CD8-positive, alpha-beta memory T cell (primary cell): ENCODE measurements at regions not wholly inside any gene's neighbourhood (a gene's known extent, or its start where the extent isn't known, plus 50 kb on each side); places are given as distances from the start of the nearest gene placed in this dataset.

Experiments used
- CTCF ChIA-PET: fragments of 350-600 bp; sonication (Branson Sonifier 250); formaldehyde crosslinking; loops from one replicate; lab custom pipeline; 2021; ENCODE audit warnings: antibody characterized with exemption; lab: Charles Lee
- POLR2A ChIA-PET: fragments of 350-600 bp; sonication (Branson Sonifier 250); formaldehyde crosslinking; loops from one replicate; lab custom pipeline; 2021; ENCODE audit warnings: antibody characterized with exemption; lab: Charles Lee
- DNase-seq, 5 donors: peaks; one replicate each; pipeline versions ENCODE4 v3.0.0 to v3.0.0-alpha.2; 2020 to 2022; ENCODE audit warnings: mixed read lengths in 1 of 5
- H3K27ac ChIP-seq: one replicate; pipeline ENCODE4 v1.7.0; 2013; ENCODE audit warnings: low read depth, mild to moderate bottlenecking, low read length, moderate library complexity
- H3K27me3 ChIP-seq: 2 replicates; pipeline ENCODE4 v1.7.0; 2013; ENCODE audit warnings: low read length, mild to moderate bottlenecking; ENCODE audit not compliant: insufficient read depth, poor library complexity, severe bottlenecking
- H3K36me3 ChIP-seq: 2 replicates; pipeline ENCODE4 v1.7.0; 2013; ENCODE audit warnings: mild to moderate bottlenecking, low read length, moderate library complexity; ENCODE audit not compliant: insufficient read depth
- H3K4me1 ChIP-seq: 2 replicates; pipeline ENCODE4 v1.7.0; 2013; ENCODE audit warnings: mild to moderate bottlenecking, low read length, moderate library complexity; ENCODE audit not compliant: insufficient read depth
- H3K4me3 ChIP-seq: 2 replicates; pipeline ENCODE4 v1.7.0; 2013; ENCODE audit warnings: mild to moderate bottlenecking, low read length
- H3K9me3 ChIP-seq: 2 replicates; pipeline ENCODE4 v1.7.0; 2013; ENCODE audit warnings: mild to moderate bottlenecking, low read length
- H3K27ac Mint-ChIP-seq, 8 donors: one replicate each; pipeline ENCODE4 v1.8.0; 2020 to 2021; ENCODE audit warnings: mixed read lengths in 8 of 8, mild to moderate bottlenecking in 6 of 8, inconsistent platforms in 3 of 8, moderate library complexity in 3 of 8
- H3K27me3 Mint-ChIP-seq, 2 donors: one replicate each; pipeline ENCODE4 v1.8.0; 2020 to 2021; ENCODE audit warnings: mixed read lengths in 2 of 2, mild to moderate bottlenecking in 1 of 2, moderate library complexity in 1 of 2
- H3K36me3 Mint-ChIP-seq, 3 donors: one replicate each; pipeline ENCODE4 v1.8.0; 2020 to 2021; ENCODE audit warnings: mixed read lengths in 3 of 3, inconsistent platforms in 1 of 3, mild to moderate bottlenecking in 1 of 3
- H3K4me1 Mint-ChIP-seq, 3 donors: one replicate each; pipeline ENCODE4 v1.8.0; 2020 to 2021; ENCODE audit warnings: mixed read lengths in 3 of 3, inconsistent platforms in 1 of 3, mild to moderate bottlenecking in 1 of 3
- H3K4me3 Mint-ChIP-seq, 7 donors: one replicate each; pipeline ENCODE4 v1.8.0; 2020 to 2021; ENCODE audit warnings: mixed read lengths in 7 of 7, mild to moderate bottlenecking in 6 of 7, moderate library complexity in 4 of 7, inconsistent platforms in 2 of 7
- H3K9me3 Mint-ChIP-seq, 5 donors: one replicate each; pipeline ENCODE4 v1.8.0; 2020 to 2022; ENCODE audit warnings: mixed read lengths in 5 of 5, mild to moderate bottlenecking in 3 of 5, moderate library complexity in 2 of 5, inconsistent platforms in 1 of 5

GRCh38 chr22:26784772-26785171, 127.4 kb downstream of the MIAT start:
- no peaks in the 10 kb centered on the region for H3K9me3 ChIP-seq
- H3K4me1 ChIP-seq = no peaks in the 10 kb centered on the region
- Mint-ChIP-seq H3K27me3 (no peaks in the 10 kb centered on the region), H3K9me3 (no peaks in the 10 kb centered on the region), H3K4me3 (no peak overlapping the region), H3K27ac (peak overlapping the region in 1 of 8 donors; percentile 25), H3K4me1 (peaks cover 0 to 6% (median 4%) of the 10 kb centered on the region in 3 donors), H3K36me3 (peaks cover 22 to 87% (median 35%) of the 10 kb centered on the region in 3 donors)
- ChIA-PET POLR2A (no interaction called here), CTCF (no interaction called here)
- H3K27me3 ChIP-seq = no peaks in the 10 kb centered on the region
- H3K27ac ChIP-seq = no peak overlapping the region
- peaks cover 12% of the 10 kb centered on the region for H3K36me3 ChIP-seq
- no peak overlapping the region for H3K4me3 ChIP-seq
- DNase-seq = no peak

GRCh38 chr22:26785932-26786331, 128.5 kb downstream of the MIAT start:
- Histone ChIP-seq H3K27me3 (no peaks in the 10 kb centered on the region), H3K4me1 (no peaks in the 10 kb centered on the region), H3K9me3 (no peaks in the 10 kb centered on the region), H3K36me3 (peaks cover 12% of the 10 kb centered on the region), H3K4me3 (no peak overlapping the region), H3K27ac (no peak overlapping the region)
- Mint-ChIP-seq H3K4me3 (no peak overlapping the region), H3K4me1 (peaks cover 0 to 6% (median 4%) of the 10 kb centered on the region in 3 donors), H3K27me3 (peaks cover 0 to 2% of the 10 kb centered on the region in 2 donors), H3K27ac (peak overlapping the region in 1 of 8 donors; percentile 19), H3K36me3 (peaks cover 26 to 89% (median 35%) of the 10 kb centered on the region in 3 donors), H3K9me3 (no peaks in the 10 kb centered on the region)
- CTCF ChIA-PET = no interaction called here
- no peak for DNase-seq
- POLR2A ChIA-PET = no interaction called here

GRCh38 chr22:26786398-26786797, 129.0 kb downstream of the MIAT start:
- Histone ChIP-seq H3K4me1 (no peaks in the 10 kb centered on the region), H3K27me3 (no peaks in the 10 kb centered on the region), H3K4me3 (no peak overlapping the region), H3K36me3 (peaks cover 13% of the 10 kb centered on the region), H3K9me3 (no peaks in the 10 kb centered on the region), H3K27ac (no peak overlapping the region)
- no peaks in the 10 kb centered on the region for H3K9me3 Mint-ChIP-seq
- no peak for DNase-seq
- CTCF ChIA-PET = no interaction called here
- H3K4me1 Mint-ChIP-seq = peaks cover 0 to 6% (median 4%) of the 10 kb centered on the region in 3 donors
- peaks cover 28 to 89% (median 37%) of the 10 kb centered on the region in 3 donors for H3K36me3 Mint-ChIP-seq
- H3K4me3 Mint-ChIP-seq = no peak overlapping the region
- peak overlapping the region in 1 of 8 donors; percentile 47 for H3K27ac Mint-ChIP-seq
- H3K27me3 Mint-ChIP-seq = peaks cover 0 to 2% of the 10 kb centered on the region in 2 donors
- POLR2A ChIA-PET = no interaction called here

GRCh38 chr22:26789951-26790350, 132.6 kb downstream of the MIAT start:
- DNase-seq = no peak
- Histone ChIP-seq H3K27me3 (no peaks in the 10 kb centered on the region), H3K4me3 (no peak overlapping the region), H3K4me1 (no peaks in the 10 kb centered on the region), H3K9me3 (no peaks in the 10 kb centered on the region), H3K36me3 (peaks cover 20% of the 10 kb centered on the region), H3K27ac (no peak overlapping the region)
- peaks cover 0 to 6% (median 6%) of the 10 kb centered on the region in 3 donors for H3K4me1 Mint-ChIP-seq
- no peaks in the 10 kb centered on the region for H3K9me3 Mint-ChIP-seq
- ChIA-PET POLR2A (no interaction called here), CTCF (no interaction called here)
- peaks cover 36 to 81% (median 42%) of the 10 kb centered on the region in 3 donors for H3K36me3 Mint-ChIP-seq
- peak overlapping the region in 2 of 8 donors; percentile 24 to 43 for H3K27ac Mint-ChIP-seq
- peaks cover 0 to 2% of the 10 kb centered on the region in 2 donors for H3K27me3 Mint-ChIP-seq
- no peak overlapping the region for H3K4me3 Mint-ChIP-seq

- Mint-ChIP-seq H3K27ac (no peak overlapping the region), H3K4me1 (peaks cover 0 to 2% (median 0%) of the 10 kb centered on the region in 3 donors), H3K4me3 (no peak overlapping the region), H3K27me3 (peaks cover 0 to 2% of the 10 kb centered on the region in 2 donors), H3K36me3 (peaks cover 43 to 67% (median 46%) of the 10 kb centered on the region in 3 donors), H3K9me3 (no peaks in the 10 kb centered on the region)
- H3K4me3 ChIP-seq = no peak overlapping the region
- ChIA-PET POLR2A (no interaction called here), CTCF (no interaction called here)
- DNase-seq = no peak
- peaks cover 20% of the 10 kb centered on the region for H3K36me3 ChIP-seq
- no peaks in the 10 kb centered on the region for H3K27me3 ChIP-seq
- H3K4me1 ChIP-seq = no peaks in the 10 kb centered on the region
- no peaks in the 10 kb centered on the region for H3K9me3 ChIP-seq
- no peak overlapping the region for H3K27ac ChIP-seq
Observed at GRCh38 chr22:26792522-26792921, 135.1 kb downstream of the MIAT start.

- Histone ChIP-seq H3K4me3 (no peak overlapping the region), H3K9me3 (no peaks in the 10 kb centered on the region), H3K27me3 (no peaks in the 10 kb centered on the region), H3K4me1 (no peaks in the 10 kb centered on the region), H3K36me3 (peaks cover 10% of the 10 kb centered on the region), H3K27ac (no peak overlapping the region)
- H3K27me3 Mint-ChIP-seq = no peaks in the 10 kb centered on the region
- H3K27ac Mint-ChIP-seq = no peak overlapping the region
- peaks cover 27 to 38% (median 33%) of the 10 kb centered on the region in 3 donors for H3K36me3 Mint-ChIP-seq
- ChIA-PET CTCF (no interaction called here), POLR2A (no interaction called here)
- no peaks in the 10 kb centered on the region for H3K9me3 Mint-ChIP-seq
- H3K4me3 Mint-ChIP-seq = no peak overlapping the region
- H3K4me1 Mint-ChIP-seq = peaks cover 0 to 2% (median 0%) of the 10 kb centered on the region in 3 donors
- no peak for DNase-seq
Observed at GRCh38 chr22:26796785-26797184, 139.4 kb downstream of the MIAT start.

GRCh38 chr22:26797910-26798309, 140.5 kb downstream of the MIAT start:
- peaks cover 26 to 36% (median 27%) of the 10 kb centered on the region in 3 donors for H3K36me3 Mint-ChIP-seq
- H3K4me1 Mint-ChIP-seq = peaks cover 0 to 2% (median 0%) of the 10 kb centered on the region in 3 donors
- H3K27ac Mint-ChIP-seq = no peak overlapping the region
- no peak overlapping the region for H3K4me3 Mint-ChIP-seq
- H3K4me3 ChIP-seq = no peak overlapping the region
- no peaks in the 10 kb centered on the region for H3K9me3 ChIP-seq
- peaks cover 4% of the 10 kb centered on the region for H3K36me3 ChIP-seq
- no peaks in the 10 kb centered on the region for H3K27me3 Mint-ChIP-seq
- no peaks in the 10 kb centered on the region for H3K9me3 Mint-ChIP-seq
- DNase-seq = no peak
- CTCF ChIA-PET = no interaction called here
- H3K27ac ChIP-seq = no peak overlapping the region
- POLR2A ChIA-PET = no interaction called here
- H3K4me1 ChIP-seq = no peaks in the 10 kb centered on the region
- no peaks in the 10 kb centered on the region for H3K27me3 ChIP-seq

- POLR2A ChIA-PET = no interaction called here
- DNase-seq = no peak
- Mint-ChIP-seq H3K27me3 (no peaks in the 10 kb centered on the region), H3K4me1 (peaks cover 0 to 2% (median 0%) of the 10 kb centered on the region in 3 donors), H3K36me3 (peaks cover 21 to 31% (median 24%) of the 10 kb centered on the region in 3 donors), H3K4me3 (no peak overlapping the region), H3K27ac (peak overlapping the region in 1 of 8 donors; percentile 33), H3K9me3 (no peaks in the 10 kb centered on the region)
- H3K27ac ChIP-seq = no peak overlapping the region
- no peaks in the 10 kb centered on the region for H3K27me3 ChIP-seq
- CTCF ChIA-PET = no interaction called here
- no peak overlapping the region for H3K4me3 ChIP-seq
- no peaks in the 10 kb centered on the region for H3K36me3 ChIP-seq
- no peaks in the 10 kb centered on the region for H3K4me1 ChIP-seq
- no peaks in the 10 kb centered on the region for H3K9me3 ChIP-seq
Observed at GRCh38 chr22:26798462-26799065, 141.2 kb downstream of the MIAT start.
